H9 (cell line): ENCODE measurements at regions not wholly inside any gene's neighbourhood (a gene's known extent, or its start where the extent isn't known, plus 50 kb on each side); places are given as distances from the start of the nearest gene placed in this dataset.

Experiments used
- DNase-seq: peaks from one replicate; pipeline ENCODE4 v3.0.0-alpha.2; 2017
- H2AFZ ChIP-seq: one replicate; pipeline ENCODE4 v1.6.1; 2013; ENCODE audit warnings: mild to moderate bottlenecking, low read length, control low read depth, moderate library complexity
- H2AK5ac ChIP-seq: 2 replicates; pipeline ENCODE4 v1.6.1; 2013; ENCODE audit warnings: low read length, control low read depth, mixed read lengths; ENCODE audit not compliant: insufficient read length
- H2BK120ac ChIP-seq: one replicate; pipeline ENCODE4 v1.6.1; 2013; ENCODE audit warnings: low read depth, mild to moderate bottlenecking, low read length, control low read depth, inconsistent platforms; ENCODE audit not compliant: poor library complexity, severe bottlenecking
- H2BK12ac ChIP-seq: 2 replicates; pipeline ENCODE4 v1.6.1; 2013; ENCODE audit warnings: low read length, control low read depth, mixed read lengths, low read depth; ENCODE audit not compliant: insufficient read length
- H2BK15ac ChIP-seq: 2 replicates; pipeline ENCODE4 v1.6.1; 2013; ENCODE audit warnings: low read depth, low read length, control low read depth
- H2BK20ac ChIP-seq: one replicate; pipeline ENCODE4 v1.6.1; 2013; ENCODE audit warnings: low read depth, mild to moderate bottlenecking, low read length, control low read depth, inconsistent platforms; ENCODE audit not compliant: poor library complexity, severe bottlenecking
- H2BK5ac ChIP-seq: 2 replicates; pipeline ENCODE4 v1.6.1; 2013; ENCODE audit warnings: low read length, control low read depth, mixed read lengths; ENCODE audit not compliant: insufficient read length
- H3K14ac ChIP-seq: 2 replicates; pipeline ENCODE4 v1.6.1; 2013; ENCODE audit warnings: low read length, control low read depth; ENCODE audit not compliant: insufficient read depth
- H3K18ac ChIP-seq: 2 replicates; pipeline ENCODE4 v1.6.1; 2013; ENCODE audit warnings: low read depth, mild to moderate bottlenecking, mixed read lengths, low read length, control low read depth; ENCODE audit not compliant: insufficient read length
- H3K23ac ChIP-seq: 2 replicates; pipeline ENCODE4 v1.6.1; 2013; ENCODE audit warnings: low read length, control low read depth, mixed read lengths, low read depth; ENCODE audit not compliant: insufficient read length
- H3K23me2 ChIP-seq: 2 replicates; pipeline ENCODE4 v1.6.1; 2013; ENCODE audit warnings: low read depth, mild to moderate bottlenecking, mixed read lengths, low read length, control low read depth; ENCODE audit not compliant: insufficient read length, poor library complexity, severe bottlenecking
- H3K27ac ChIP-seq: 2 replicates; pipeline ENCODE4 v1.5.1; 2013; ENCODE audit warnings: low read length, control low read depth, mixed read lengths, low read depth; ENCODE audit not compliant: insufficient read length
- H3K27me3 ChIP-seq: 2 replicates; pipeline ENCODE4 v1.6.1; 2013; ENCODE audit warnings: low read length, control low read depth, inconsistent platforms; ENCODE audit not compliant: insufficient read depth
- H3K4ac ChIP-seq: 2 replicates; pipeline ENCODE4 v1.6.1; 2013; ENCODE audit warnings: low read depth, mild to moderate bottlenecking, control low read depth, inconsistent platforms, low read length, moderate library complexity
- H3K4me1 ChIP-seq: 2 replicates; pipeline ENCODE4 v1.6.1; 2013; ENCODE audit warnings: low read length, control low read depth, inconsistent platforms; ENCODE audit not compliant: insufficient read depth
- H3K4me2 ChIP-seq: 2 replicates; pipeline ENCODE4 v1.6.1; 2013; ENCODE audit warnings: low read length, control low read depth, mixed read lengths; ENCODE audit not compliant: insufficient read length, insufficient read depth
- H3K56ac ChIP-seq: 2 replicates; pipeline ENCODE4 v1.6.1; 2013; ENCODE audit warnings: low read depth, mild to moderate bottlenecking, mixed read lengths, low read length, control low read depth; ENCODE audit not compliant: insufficient read length
- H3K79me1 ChIP-seq: 2 replicates; pipeline ENCODE4 v1.6.1; 2013; ENCODE audit warnings: low read depth, mild to moderate bottlenecking, moderate library complexity, low read length, control low read depth, inconsistent platforms; ENCODE audit not compliant: insufficient read depth, poor library complexity, severe bottlenecking
- H3K79me2 ChIP-seq: 2 replicates; pipeline ENCODE4 v1.6.1; 2013; ENCODE audit warnings: low read length, control low read depth, inconsistent platforms; ENCODE audit not compliant: insufficient read depth
- H3K9ac ChIP-seq: 2 replicates; pipeline ENCODE4 v1.6.1; 2013; ENCODE audit warnings: low read length, control low read depth, mixed read lengths; ENCODE audit not compliant: insufficient read length; ENCODE audit errors: extremely low read depth
- H3K9me3 ChIP-seq: one replicate; pipeline ENCODE4 v1.6.1; 2013; ENCODE audit warnings: low read depth, low read length, inconsistent platforms; ENCODE audit not compliant: control insufficient read depth
- H3T11ph ChIP-seq: one replicate; pipeline ENCODE4 v1.6.1; 2013; ENCODE audit warnings: mild to moderate bottlenecking, low read length, control low read depth, inconsistent platforms
- H4K20me1 ChIP-seq: one replicate; pipeline ENCODE4 v1.6.1; 2013; ENCODE audit not compliant: control insufficient read depth, insufficient read length, insufficient read depth
- H4K5ac ChIP-seq: 2 replicates; pipeline ENCODE4 v1.6.1; 2013; ENCODE audit warnings: low read depth, mild to moderate bottlenecking, mixed read lengths, low read length, control low read depth; ENCODE audit not compliant: insufficient read length
- H4K8ac ChIP-seq: replicated peaks from 2 replicates; pipeline ENCODE4 v1.6.1; 2013; ENCODE audit warnings: low read length, control low read depth, mixed read lengths, low read depth; ENCODE audit not compliant: insufficient read length
- H4K91ac ChIP-seq: 2 replicates; pipeline ENCODE4 v1.6.1; 2013; ENCODE audit warnings: low read depth, mild to moderate bottlenecking, moderate library complexity, mixed read lengths, low read length, control low read depth; ENCODE audit not compliant: insufficient read length
- H3K27ac Mint-ChIP-seq, 3 experiments: 2 replicates in 2 of 3; 3 replicates in 1 of 3; pipeline ENCODE4 v1.8.0; 2020 to 2021; ENCODE audit warnings: mixed read lengths in 3 of 3, mild to moderate bottlenecking in 1 of 3, moderate library complexity in 1 of 3
- H3K27me3 Mint-ChIP-seq: 2 replicates; pipeline ENCODE4 v1.8.0; 2021; ENCODE audit warnings: low read depth, mild to moderate bottlenecking, moderate library complexity, mixed read lengths
- H3K36me3 Mint-ChIP-seq, 3 experiments: 2 replicates in 2 of 3; 3 replicates in 1 of 3; pipeline ENCODE4 v1.8.0; 2020 to 2021; ENCODE audit warnings: low read depth in 3 of 3, mixed read lengths in 3 of 3; ENCODE audit not compliant: insufficient read depth in 1 of 3
- H3K4me1 Mint-ChIP-seq, 2 experiments: 2 replicates each; pipeline ENCODE4 v1.8.0; 2020; ENCODE audit warnings: mixed read lengths in 2 of 2
- H3K4me3 Mint-ChIP-seq, 2 experiments: 2 replicates in 1 of 2; 3 replicates in 1 of 2; pipeline ENCODE4 v1.8.0; 2020 to 2021; ENCODE audit warnings: mild to moderate bottlenecking in 2 of 2, mixed read lengths in 2 of 2, moderate library complexity in 1 of 2
- H3K9me3 Mint-ChIP-seq, 2 experiments: 2 replicates in 1 of 2; 3 replicates in 1 of 2; pipeline ENCODE4 v1.8.0; 2020; ENCODE audit warnings: mild to moderate bottlenecking in 2 of 2, mixed read lengths in 2 of 2, moderate library complexity in 1 of 2
- WGBS: extraction: QIAGEN DNeasy Blood & Tissue Kit; methylation state at CpG from one replicate; pipeline ENCODE4 v1.1.7; 2013; ENCODE audit warnings: missing lambda C conversion rate, low lambda C conversion rate, mixed read lengths; ENCODE audit not compliant: insufficient read length; ENCODE audit errors: extremely low coverage; 5-methylcytosine and 5-hydroxymethylcytosine counted together
- TF ChIP-seq, protein P1 (sequence below): fragments of 200-600 bp; sonication (generic); conservative IDR thresholded peaks from 3 replicates; pipeline ENCODE4 v1.8.0; 2021; ENCODE audit warnings: antibody characterized with exemption, mild to moderate bottlenecking

- peaks cover 14 to 18% of the 10 kb centered on the region in 2 experiments for H3K4me1 Mint-ChIP-seq
- H2AFZ ChIP-seq: no peak overlapping the region
- H3K9me3 Mint-ChIP-seq: peaks cover 0 to 5% of the 10 kb centered on the region in 2 experiments; a peak in 2 of 5 replicates
Measured at GRCh38 chr7:22654831-22655230, 72.2 kb upstream of the IL6 start.

More at GRCh38 chr7:22654831-22655230, 72.2 kb upstream of the IL6 start:
- Histone ChIP-seq H2BK120ac (no peak overlapping the region), H3K56ac (no peak overlapping the region), H3K18ac (no peak overlapping the region), H4K91ac (no peak overlapping the region), H2BK20ac (no peak overlapping the region), H2BK5ac (no peak overlapping the region), H3K79me1 (no peaks in the 10 kb centered on the region), H3K79me2 (no peaks in the 10 kb centered on the region), H2BK12ac (no peak overlapping the region), H3K9ac (no peak overlapping the region), H3K27ac (no peak overlapping the region), H3K23me2 (no peaks in the 10 kb centered on the region), H2AK5ac (no peak overlapping the region), H4K8ac (no peak overlapping the region), H3K4me2 (no peak overlapping the region), H3K27me3 (no peaks in the 10 kb centered on the region), H3K23ac (no peak overlapping the region), H2BK15ac (no peak overlapping the region), H3T11ph (no peak overlapping the region), H3K4me1 (0 out of 2 replicates have a peak, but pooled peaks cover 3% of the 10 kb centered on the region), H3K4ac (no peak overlapping the region), H4K5ac (no peak overlapping the region), H3K9me3 (no peaks in the 10 kb centered on the region), H4K20me1 (no peaks in the 10 kb centered on the region), H3K14ac (no peak overlapping the region)
- Mint-ChIP-seq H3K4me3 (no peak overlapping the region), H3K27me3 (no peaks in the 10 kb centered on the region), H3K27ac (no peak overlapping the region; a peak in 1 of 7 replicates), H3K36me3 (peaks cover 0 to 10% (median 0%) of the 10 kb centered on the region in 3 experiments; a peak in 3 of 7 replicates)
- TF ChIP-seq, protein P1, sequence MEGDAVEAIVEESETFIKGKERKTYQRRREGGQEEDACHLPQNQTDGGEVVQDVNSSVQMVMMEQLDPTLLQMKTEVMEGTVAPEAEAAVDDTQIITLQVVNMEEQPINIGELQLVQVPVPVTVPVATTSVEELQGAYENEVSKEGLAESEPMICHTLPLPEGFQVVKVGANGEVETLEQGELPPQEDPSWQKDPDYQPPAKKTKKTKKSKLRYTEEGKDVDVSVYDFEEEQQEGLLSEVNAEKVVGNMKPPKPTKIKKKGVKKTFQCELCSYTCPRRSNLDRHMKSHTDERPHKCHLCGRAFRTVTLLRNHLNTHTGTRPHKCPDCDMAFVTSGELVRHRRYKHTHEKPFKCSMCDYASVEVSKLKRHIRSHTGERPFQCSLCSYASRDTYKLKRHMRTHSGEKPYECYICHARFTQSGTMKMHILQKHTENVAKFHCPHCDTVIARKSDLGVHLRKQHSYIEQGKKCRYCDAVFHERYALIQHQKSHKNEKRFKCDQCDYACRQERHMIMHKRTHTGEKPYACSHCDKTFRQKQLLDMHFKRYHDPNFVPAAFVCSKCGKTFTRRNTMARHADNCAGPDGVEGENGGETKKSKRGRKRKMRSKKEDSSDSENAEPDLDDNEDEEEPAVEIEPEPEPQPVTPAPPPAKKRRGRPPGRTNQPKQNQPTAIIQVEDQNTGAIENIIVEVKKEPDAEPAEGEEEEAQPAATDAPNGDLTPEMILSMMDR: no peak
- no peak for DNase-seq
- no CpG with 5 or more reads among the region's 1 CpG for WGBS
